ENCODE measurements at regions not wholly inside any gene's neighbourhood (a gene's known extent, or its start where the extent isn't known, plus 50 kb on each side); places are given as distances from the start of the nearest gene placed in this dataset.
A peak's percentile ranks its signal among the peaks of the same experiment; 100 is the strongest.

- Histone ChIP-seq H3K9me1 (ENCODE audit: control insufficient read depth, insufficient read depth, low read length) (no peaks in the 10 kb centered on the region), H3K4me1 (replicated peaks in 1 of 2; ENCODE audit: control insufficient read depth in 2 of 2, insufficient read depth in 2 of 2, low read length in 2 of 2) (no peaks in the 10 kb centered on the region), H3K4me3 (no peak overlapping the region), H3K9me3 (replicated peaks; ENCODE audit: control insufficient read depth, insufficient read depth, low read depth, low read length) (no peaks in the 10 kb centered on the region), H3K27ac (ENCODE audit: extremely low read depth, low read depth, low read length) (no peak overlapping the region), H3K27me3 (ENCODE audit: control insufficient read depth in 2 of 2, insufficient read depth in 2 of 2, low read length in 2 of 2) (peaks cover 5 to 7% of the 10 kb centered on the region in 2 experiments; a peak in 2 of 5 replicates), H4K20me1 (replicated peaks; ENCODE audit: control insufficient read depth, insufficient read depth, low read length) (no peaks in the 10 kb centered on the region), H3K9ac (ENCODE audit: insufficient read depth in 1 of 2, low read depth in 2 of 2, low read length in 2 of 2) (no peak overlapping the region), H2AFZ (ENCODE audit: low read depth, low read length) (peak overlapping the region; percentile 41; the same call in 1 of the 2 replicates), H3K4me2 (ENCODE audit: insufficient read depth, low read length) (peak overlapping the region; percentile 22; the same call in 1 of the 2 replicates), H3K79me2 (ENCODE audit: control insufficient read depth, insufficient read depth, low read length) (no peaks in the 10 kb centered on the region), H3K36me3 (ENCODE audit: control insufficient read depth, insufficient read depth, low read length) (no peaks in the 10 kb centered on the region)
- WGBS (ENCODE audit: insufficient coverage, low coverage, missing lambda C conversion rate) = under 1% methylated on average over 15 of the region's 15 CpGs
- in situ Hi-C loops (cut with MboI) = no loop called here
- BruUV-seq (replicated peaks) = no TSS peak
- CTCF ChIA-PET (ENCODE audit: low intra/inter-chr PET ratio) = no interaction called here
- intact Hi-C loops (cut with micrococcal nuclease) = loop anchor here (10.0 kb wide), 1 partner anchor 1514 kb away; no protein-coding TSS in a partner anchor
- FAIRE-seq = no peak
- no peak for DNase-seq (ENCODE audit: extremely low read depth in 1 of 4, low spot score in 3 of 4)
- ATAC-seq = no peak
- POLR2A ChIA-PET = interaction anchor here (0.6 kb wide), 1 partner anchor 243 kb away, joined by 4 read pairs; no protein-coding TSS in a partner anchor
- TF ChIP-seq E2F4 (CRISPR knock-in tag; IDR thresholded peaks at IDR 0.05; ENCODE audit: low read depth) = no peak
- TF ChIP-seq CEBPB (tag; IDR thresholded peaks at IDR 0.05) = 0 out of 2 replicates have a peak, but pooled peaks have one; percentile 56
- TF ChIP-seq MCM5 (IDR thresholded peaks at IDR 0.05; ENCODE audit: low read depth) = no peak
- TF ChIP-seq, protein P1, sequence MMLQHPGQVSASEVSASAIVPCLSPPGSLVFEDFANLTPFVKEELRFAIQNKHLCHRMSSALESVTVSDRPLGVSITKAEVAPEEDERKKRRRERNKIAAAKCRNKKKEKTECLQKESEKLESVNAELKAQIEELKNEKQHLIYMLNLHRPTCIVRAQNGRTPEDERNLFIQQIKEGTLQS (IDR thresholded peaks at IDR 0.05) = peak; percentile 39
- TF ChIP-seq, protein P1 (CRISPR knock-in tag; conservative IDR thresholded peaks at IDR 0.05) = no peak
- no peak for TF ChIP-seq SP1 (CRISPR knock-in tag; IDR thresholded peaks at IDR 0.05)
- no peak for TF ChIP-seq HDAC6 (IDR thresholded peaks at IDR 0.05; ENCODE audit: low read depth, low read length)
- TF ChIP-seq DNMT1 (IDR thresholded peaks at IDR 0.05) = no peak
- no peak for TF ChIP-seq TBP (optimal IDR thresholded peaks at IDR 0.05; ENCODE audit: low read depth, low read length)
- no peak for TF ChIP-seq ZNF253 (CRISPR knock-in tag; conservative IDR thresholded peaks at IDR 0.05)
- no peak for TF ChIP-seq SMARCB1 (IDR thresholded peaks at IDR 0.05; ENCODE audit: insufficient read length, low read depth)
- no peak for TF ChIP-seq KLF16 (IDR thresholded peaks at IDR 0.05)
- TF ChIP-seq ZNF586 (CRISPR knock-in tag; conservative IDR thresholded peaks at IDR 0.05) = no peak
- no peak for TF ChIP-seq ZNF212 (CRISPR knock-in tag; IDR thresholded peaks at IDR 0.05)
- TF ChIP-seq ZNF785 (CRISPR knock-in tag; IDR thresholded peaks at IDR 0.05) = no peak
- TF ChIP-seq JUND (IDR thresholded peaks at IDR 0.05; ENCODE audit: borderline replicate concordance, low read depth, low read length) = no peak
- 0 out of 3 replicates have a peak, but pooled peaks have one; percentile 11 for TF ChIP-seq JUND (tag; IDR thresholded peaks at IDR 0.05; ENCODE audit: borderline replicate concordance, low read depth, low read length)
- TF ChIP-seq, protein P2, sequence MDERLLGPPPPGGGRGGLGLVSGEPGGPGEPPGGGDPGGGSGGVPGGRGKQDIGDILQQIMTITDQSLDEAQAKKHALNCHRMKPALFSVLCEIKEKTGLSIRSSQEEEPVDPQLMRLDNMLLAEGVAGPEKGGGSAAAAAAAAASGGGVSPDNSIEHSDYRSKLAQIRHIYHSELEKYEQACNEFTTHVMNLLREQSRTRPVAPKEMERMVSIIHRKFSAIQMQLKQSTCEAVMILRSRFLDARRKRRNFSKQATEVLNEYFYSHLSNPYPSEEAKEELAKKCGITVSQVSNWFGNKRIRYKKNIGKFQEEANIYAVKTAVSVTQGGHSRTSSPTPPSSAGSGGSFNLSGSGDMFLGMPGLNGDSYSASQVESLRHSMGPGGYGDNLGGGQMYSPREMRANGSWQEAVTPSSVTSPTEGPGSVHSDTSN (CRISPR knock-in tag; IDR thresholded peaks at IDR 0.05; ENCODE audit: low read depth) = no peak
- TF ChIP-seq, protein P2 (tag; conservative IDR thresholded peaks at IDR 0.05; ENCODE audit: low read depth) = no peak
These were observed 675.9 kb upstream of the CITED2 start for GRCh38 chr6:140050101-140050995.

Measured in K562 (cell line).